ENCODE measurements at regions not wholly inside any gene's neighbourhood (a gene's known extent, or its start where the extent isn't known, plus 50 kb on each side); places are given as distances from the start of the nearest gene placed in this dataset.
A peak's percentile ranks its signal among the peaks of the same experiment; 100 is the strongest.

- no peak for DNase-seq (ENCODE audit: low spot score)
Measured at GRCh38 chr17:71325886-71326285, 794.9 kb upstream of the SOX9 start.

DNA sequence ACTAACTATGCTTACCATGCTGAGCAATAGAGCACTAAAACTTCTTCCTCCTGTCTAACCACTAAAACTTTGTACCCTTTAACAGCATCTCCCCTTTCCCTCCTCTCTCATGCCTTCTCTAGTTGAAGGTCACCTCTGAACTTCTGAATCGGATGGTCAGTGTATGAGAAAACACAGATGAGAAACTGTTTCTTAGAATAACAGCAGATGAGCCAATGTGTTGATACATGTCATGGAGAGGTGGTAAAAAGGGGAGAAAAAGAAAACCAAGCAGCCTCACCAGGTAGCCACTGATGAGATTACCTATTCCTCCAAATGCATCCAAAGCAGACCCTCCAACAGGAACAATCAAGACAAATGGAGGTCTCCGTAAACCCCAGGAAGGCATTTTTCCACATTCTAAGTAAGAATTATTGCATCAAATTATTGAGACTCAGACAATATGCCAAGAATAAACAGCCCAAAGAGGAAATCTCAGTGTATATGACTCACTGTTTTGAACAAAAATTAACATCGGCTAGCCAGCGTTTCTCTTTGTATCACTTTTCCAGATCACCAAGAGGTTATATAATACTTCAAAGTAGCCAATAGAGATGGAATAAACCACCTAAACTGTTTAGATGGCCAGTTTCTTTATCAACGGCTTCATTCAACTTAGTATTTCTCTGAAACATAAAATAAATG, 793.3 kb upstream of the SOX9 start:
- no peak for DNase-seq (ENCODE audit: low spot score)

GRCh38 chr17:71329310-71330098, 791.3 kb upstream of the SOX9 start:
- DNase-seq (ENCODE audit: low spot score), result no peak

DNA sequence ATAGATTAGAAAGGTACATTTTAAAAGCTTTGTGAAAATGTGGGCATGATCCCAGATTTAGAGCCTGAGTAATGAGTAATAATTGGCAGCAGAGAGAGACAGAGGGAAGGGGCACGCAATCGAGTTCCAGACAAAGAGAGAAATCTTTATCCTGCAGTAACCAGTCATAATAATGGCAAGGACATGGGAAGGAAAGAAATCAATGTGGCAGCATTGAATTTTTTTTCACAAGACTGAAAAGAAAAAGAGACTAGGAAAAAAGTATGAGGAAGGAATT, 790.8 kb upstream of the SOX9 start:
- DNase-seq (ENCODE audit: low spot score), result no peak

DNA sequence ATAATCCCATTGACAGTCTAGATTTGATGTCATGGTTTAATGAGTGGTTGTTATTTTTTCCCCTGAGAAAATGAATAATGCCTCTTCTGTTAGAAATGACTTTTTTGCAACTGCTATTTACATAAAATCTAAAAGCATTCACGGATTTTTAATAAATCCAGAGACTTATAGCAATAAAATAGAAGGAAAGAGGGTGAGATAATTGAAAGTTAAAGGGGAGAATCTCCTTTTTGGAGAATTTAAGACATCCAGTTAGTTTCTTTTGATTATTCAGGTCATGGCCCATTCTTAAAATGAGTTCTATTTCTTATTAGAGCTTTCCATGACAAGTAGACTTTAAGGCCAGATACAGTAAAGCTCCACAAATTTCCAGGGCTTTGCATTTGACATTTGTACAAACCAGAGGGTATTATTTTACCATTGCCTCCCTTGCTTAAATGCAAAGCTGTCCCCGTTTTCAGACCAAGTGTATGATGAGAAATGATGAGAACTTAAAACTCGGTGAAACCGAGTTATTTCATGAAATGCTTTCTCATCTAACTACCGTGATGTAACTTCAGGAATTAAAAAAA, 789.0 kb upstream of the SOX9 start:
- DNase-seq (ENCODE audit: low spot score), result no peak

- no peak for DNase-seq (ENCODE audit: low spot score)
Measured at GRCh38 chr17:71334048-71334751, 786.6 kb upstream of the SOX9 start.

DNA sequence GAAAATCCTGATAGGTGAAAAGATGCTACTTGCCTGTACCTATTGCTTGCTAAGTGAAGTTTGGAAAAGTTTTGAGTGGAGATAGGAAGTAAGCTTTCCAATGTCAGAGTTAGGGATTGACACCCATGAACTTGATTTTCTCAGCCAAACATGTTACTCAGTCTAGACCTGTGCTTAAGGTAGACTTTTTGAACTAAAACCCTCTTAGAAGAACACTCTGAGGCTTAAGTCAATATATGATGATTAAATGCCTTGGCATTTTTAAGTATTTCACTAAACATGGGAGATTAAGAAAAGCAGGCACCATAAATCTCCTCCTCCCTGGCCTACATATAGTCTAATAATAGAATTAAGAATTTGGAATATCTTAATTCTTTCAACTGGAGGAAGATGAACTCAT, 785.6 kb upstream of the SOX9 start:
- no peak for DNase-seq (ENCODE audit: low spot score)

DNA sequence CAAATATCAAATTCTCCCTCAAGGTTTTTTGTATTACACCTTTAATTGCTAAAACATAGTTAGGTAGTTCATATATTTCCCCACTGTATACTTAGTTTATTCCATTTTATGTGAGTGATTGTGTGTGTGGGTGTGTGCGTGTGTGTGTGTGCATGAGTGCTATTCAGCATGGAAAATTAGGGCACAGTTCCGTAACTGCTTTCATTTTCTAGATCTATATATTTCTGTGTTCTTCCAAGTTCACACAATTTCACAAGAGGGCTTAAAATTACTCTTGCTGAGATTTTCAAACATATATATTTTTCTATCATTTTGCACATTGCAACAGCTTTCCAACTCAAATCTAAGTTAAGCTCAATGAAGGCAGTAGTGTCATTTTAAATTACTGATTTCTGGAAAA, 782.9 kb upstream of the SOX9 start:
- DNase-seq (ENCODE audit: low spot score), result peak; percentile 22

GRCh38 chr17:71338396-71338795, 782.4 kb upstream of the SOX9 start:
- DNase-seq (ENCODE audit: low spot score), result peak; percentile 78

DNA sequence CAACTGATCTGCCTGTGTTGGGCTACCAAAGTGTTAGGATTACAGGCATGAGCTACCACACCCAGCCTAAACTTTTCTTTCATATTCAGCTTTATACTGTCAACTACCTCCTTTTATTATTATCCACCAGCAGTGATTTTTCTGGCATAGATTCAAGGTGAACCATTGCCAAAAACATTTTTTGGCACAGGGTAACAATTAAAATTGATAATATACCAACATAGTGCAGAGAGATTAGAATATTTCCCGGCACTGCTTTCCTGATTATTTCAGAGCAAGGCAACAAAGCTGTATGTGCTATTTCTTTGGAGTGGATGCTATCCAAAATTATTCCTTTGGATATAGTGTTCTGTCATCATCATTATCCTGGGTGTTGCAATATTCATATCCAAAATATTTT, 781.6 kb upstream of the SOX9 start:
- DNase-seq (ENCODE audit: low spot score), result no peak

- DNase-seq (ENCODE audit: low spot score), result no peak
Measured at GRCh38 chr17:71342737-71343136, 778.1 kb upstream of the SOX9 start.

DNA sequence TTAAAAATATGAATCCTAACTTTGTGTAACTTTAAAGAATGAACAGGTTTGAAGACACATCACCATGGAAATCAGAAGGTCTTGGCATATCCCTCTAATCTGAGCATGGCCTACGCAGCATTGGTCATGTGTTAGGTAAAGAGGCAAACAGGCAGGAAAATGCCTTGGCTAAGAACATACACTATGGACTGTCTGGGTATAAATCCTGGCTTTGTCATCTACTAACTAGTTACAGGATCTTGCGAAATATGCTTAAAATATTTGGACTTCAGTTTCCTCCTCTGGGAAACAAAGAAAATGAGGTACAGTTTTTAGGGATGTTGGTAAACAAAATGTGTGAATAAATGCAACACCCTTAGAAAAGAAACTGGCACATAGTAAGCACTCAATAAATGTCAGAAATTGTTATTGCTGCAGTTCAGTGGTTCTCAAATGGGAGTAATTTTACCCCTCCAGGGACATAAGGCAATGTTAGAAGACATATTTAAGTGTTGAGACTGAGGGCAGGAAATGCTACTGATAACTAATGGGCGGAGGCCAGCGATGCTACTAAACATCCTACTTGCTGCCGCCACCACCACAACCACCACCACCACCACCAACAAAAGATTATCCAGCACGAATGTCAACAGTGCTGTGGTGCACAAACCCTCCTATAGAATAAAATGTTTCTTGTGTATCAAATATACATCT, 770.8 kb upstream of the SOX9 start:
- DNase-seq (ENCODE audit: low spot score), result peak; percentile 45

DNA sequence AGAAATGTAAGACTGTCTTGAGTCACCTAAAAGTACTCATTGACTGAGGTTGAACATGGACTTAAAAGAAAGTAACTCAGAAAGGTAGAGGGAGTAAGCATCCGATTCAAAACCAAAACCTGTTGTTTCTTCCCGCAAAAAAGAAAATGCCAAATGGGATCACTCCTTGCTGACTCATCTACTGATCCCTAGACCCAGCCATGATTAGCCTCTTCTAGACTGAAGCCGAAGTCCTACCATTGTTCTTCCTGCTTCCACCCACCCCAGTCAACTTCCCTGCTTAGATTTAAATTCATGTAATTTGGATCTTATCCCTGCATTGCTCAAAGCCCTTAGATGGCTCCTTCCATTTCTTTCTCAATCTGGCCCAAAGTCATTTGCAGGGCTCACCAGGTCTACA, 760.5 kb upstream of the SOX9 start:
- DNase-seq (ENCODE audit: low spot score), result no peak

- peak; percentile 78 for DNase-seq (ENCODE audit: low spot score)
Measured at GRCh38 chr17:71361656-71362450, 759.0 kb upstream of the SOX9 start.

GRCh38 chr17:71363661-71364060, 757.2 kb upstream of the SOX9 start:
- no peak for DNase-seq (ENCODE audit: low spot score)

- DNase-seq (ENCODE audit: low spot score), result no peak
Measured at GRCh38 chr17:71371809-71372208, 749.0 kb upstream of the SOX9 start.

DNA sequence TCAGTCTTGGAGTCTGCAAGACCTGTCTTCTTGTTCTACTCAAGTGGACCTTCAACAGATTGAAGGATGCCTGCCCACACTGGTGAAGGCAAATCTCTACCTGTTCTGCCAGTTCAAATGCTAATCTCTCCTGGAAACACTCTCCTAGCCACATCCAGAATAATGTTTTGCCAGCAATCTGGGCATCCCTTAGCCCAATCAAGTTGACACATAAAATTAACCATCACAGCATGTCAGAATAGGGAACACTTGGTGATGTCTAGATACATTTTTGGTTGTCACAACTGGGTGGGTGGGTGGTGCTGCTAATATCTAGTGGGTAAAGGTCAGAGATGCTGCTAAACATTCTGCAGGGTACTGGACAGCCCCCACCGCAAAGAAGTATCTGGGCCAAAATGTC, 744.9 kb upstream of the SOX9 start:
- no peak for DNase-seq (ENCODE audit: low spot score)

- DNase-seq (ENCODE audit: low spot score), result no peak
Measured at GRCh38 chr17:71376933-71377332, 743.9 kb upstream of the SOX9 start.

DNA sequence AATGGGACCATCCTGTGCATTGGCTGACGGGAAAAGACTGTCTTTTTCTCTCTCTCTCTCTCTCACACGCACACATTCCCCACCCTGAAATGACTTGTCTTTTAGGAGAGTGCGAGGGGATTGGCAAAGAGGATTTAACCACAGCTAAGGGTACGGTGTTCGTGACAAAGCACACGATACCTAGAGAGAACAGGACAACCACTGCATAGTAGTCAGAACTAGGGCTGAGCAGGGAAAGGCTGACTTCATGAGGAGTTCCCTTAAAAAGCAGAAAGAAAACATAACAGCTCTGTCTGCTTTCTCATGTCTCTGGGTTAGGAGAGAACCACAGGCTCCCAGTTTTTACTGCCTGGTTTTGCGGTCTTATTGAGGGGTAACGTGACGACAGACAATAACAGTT, 742.8 kb upstream of the SOX9 start:
- no peak for DNase-seq (ENCODE audit: low spot score)

- DNase-seq (ENCODE audit: low spot score), result no peak
Measured at GRCh38 chr17:71378741-71379140, 742.1 kb upstream of the SOX9 start.

DNA sequence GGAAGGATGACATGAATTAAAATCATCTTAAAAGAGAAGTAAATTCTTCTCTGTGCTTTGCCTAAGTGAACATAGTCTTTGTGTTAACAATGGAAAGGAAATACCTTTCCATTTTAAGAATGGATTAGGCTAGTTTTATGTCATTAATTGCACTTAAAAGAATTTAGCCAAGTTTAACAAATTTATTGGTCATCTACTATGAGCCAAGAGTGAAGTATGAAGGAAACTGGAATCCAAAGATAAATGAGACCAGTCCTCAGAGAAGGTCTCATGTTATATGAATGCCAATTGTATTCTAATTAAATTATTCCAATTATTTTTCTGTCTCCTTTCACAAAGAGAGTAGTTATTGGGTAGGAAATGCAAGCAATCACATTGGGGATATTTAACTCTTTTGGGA, 741.3 kb upstream of the SOX9 start:
- no peak for DNase-seq (ENCODE audit: low spot score)

All from H4 (cell line).